NCI-H226 (cell line): ENCODE measurements at regions not wholly inside any gene's neighbourhood (a gene's known extent, or its start where the extent isn't known, plus 50 kb on each side); places are given as distances from the start of the nearest gene placed in this dataset.

Experiments used
- DNase-seq: peaks from one replicate; pipeline ENCODE4 v3.0.0-alpha.2; 2015

DNA sequence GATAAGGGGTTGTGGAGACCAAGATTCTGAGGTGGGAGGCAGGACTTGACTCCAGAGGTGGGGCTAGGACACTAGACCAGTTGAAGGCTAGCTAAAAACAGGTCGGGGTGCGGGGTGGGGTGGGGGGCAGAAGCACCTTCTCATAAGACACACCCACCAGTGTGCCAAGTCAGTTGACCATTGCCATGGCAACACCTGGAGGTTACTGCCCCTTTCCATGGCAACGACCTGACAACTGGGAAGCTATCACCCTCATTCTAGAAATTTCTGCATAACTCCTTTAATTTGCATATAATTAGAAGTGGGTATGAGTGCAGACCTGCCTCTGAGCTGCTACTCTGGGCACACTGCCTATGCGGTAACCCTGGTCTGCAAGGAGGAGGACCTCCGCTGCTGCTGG, 53.9 kb upstream of the ALOX12 start:
- DNase-seq = no peak

DNA sequence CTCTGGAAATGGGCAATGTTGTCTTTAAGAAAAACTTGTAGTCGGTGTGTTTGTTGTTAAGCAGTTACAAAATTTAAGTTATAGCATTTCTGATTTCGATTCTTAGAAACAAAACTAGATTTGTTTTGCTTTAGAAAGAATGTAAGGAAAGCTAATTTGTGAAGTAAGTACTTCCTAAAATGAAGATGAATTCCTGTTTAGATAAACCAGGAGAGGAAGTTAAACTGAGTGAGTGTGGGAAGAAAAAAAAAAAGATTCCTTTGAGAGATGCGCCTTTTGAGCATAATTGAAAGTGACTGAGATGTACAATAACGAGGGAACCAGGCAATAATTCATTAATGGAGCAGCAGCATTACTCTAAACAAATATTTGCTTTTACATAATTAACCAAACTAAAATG, 52.4 kb upstream of the ALOX12 start:
- DNase-seq = no peak
